ENCODE measurements at regions not wholly inside any gene's neighbourhood (a gene's known extent, or its start where the extent isn't known, plus 50 kb on each side); places are given as distances from the start of the nearest gene placed in this dataset.
"Not testable (repeated sequence)": the region's sequence is repeated elsewhere in the genome, so short reads cannot be mapped to it uniquely, and the experiment has no call there.

GRCh38 chr11:33976495-33977199 is 74.9 kb upstream of the CAPRIN1 start:
- no peak for DNase-seq (ENCODE audit: low spot score)
- intact Hi-C loops (cut with DNase I): no loop called here

GRCh38 chr11:33974804-33975203 is 76.7 kb upstream of the CAPRIN1 start:
- intact Hi-C loops (cut with DNase I): no loop called here
- no peak for DNase-seq (ENCODE audit: low spot score)

DNA sequence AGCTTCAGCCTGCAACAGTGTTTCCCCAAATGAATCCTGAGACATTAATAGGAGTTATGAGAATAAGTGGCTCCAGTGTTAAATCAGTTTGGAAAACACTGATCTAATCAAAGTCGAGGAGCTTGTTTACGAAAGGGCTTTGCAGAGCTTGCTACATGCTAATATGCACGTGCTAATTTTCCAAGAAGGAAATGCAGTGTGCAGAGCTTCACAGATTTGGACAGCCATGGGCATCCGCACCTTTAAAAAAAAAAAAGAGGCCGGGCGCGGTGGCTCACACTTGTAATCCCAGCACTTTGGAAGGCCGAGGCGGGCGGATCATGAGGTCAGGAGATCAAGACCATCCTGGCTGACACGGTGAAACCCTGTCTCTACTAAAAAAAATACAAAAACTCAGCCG is 79.7 kb upstream of the LMO2 start:
- intact Hi-C loops (cut with DNase I): loop anchor here (1.0 kb wide), 1 partner anchor 114 kb away; no protein-coding TSS in a partner anchor
- DNase-seq (ENCODE audit: low spot score): not testable (repeated sequence)

GRCh38 chr11:33970984-33971466 is 79.1 kb upstream of the LMO2 start:
- DNase-seq (ENCODE audit: low spot score): no peak

GRCh38 chr11:33967451-33967850 is 75.6 kb upstream of the LMO2 start:
- DNase-seq (ENCODE audit: low spot score): no peak
- intact Hi-C loops (cut with DNase I): no loop called here

More at GRCh38 chr11:33970984-33971466, 79.1 kb upstream of the LMO2 start:
- intact Hi-C loops (cut with DNase I): loop anchor here (1.0 kb wide), 1 partner anchor 114 kb away; no protein-coding TSS in a partner anchor

DNA sequence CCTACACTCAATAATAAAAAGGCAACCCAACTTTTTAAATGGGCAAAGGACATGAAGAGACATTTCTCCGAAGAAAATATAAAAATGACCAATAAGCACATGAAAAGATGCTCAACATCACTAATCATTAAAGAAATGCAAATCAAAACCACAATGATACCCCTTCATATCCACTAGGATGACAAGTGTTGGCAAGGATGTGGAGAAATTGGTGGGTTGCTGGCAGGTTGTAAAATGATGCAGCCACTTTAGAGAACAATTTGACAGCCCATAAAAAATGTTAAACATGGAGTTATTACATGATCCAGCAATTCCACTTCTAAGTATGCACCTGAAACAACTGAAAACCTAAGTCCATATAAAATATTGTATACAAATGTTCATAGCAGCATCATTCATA is 73.2 kb upstream of the LMO2 start:
- DNase-seq (ENCODE audit: low spot score): no peak
- intact Hi-C loops (cut with DNase I): no loop called here

DNA sequence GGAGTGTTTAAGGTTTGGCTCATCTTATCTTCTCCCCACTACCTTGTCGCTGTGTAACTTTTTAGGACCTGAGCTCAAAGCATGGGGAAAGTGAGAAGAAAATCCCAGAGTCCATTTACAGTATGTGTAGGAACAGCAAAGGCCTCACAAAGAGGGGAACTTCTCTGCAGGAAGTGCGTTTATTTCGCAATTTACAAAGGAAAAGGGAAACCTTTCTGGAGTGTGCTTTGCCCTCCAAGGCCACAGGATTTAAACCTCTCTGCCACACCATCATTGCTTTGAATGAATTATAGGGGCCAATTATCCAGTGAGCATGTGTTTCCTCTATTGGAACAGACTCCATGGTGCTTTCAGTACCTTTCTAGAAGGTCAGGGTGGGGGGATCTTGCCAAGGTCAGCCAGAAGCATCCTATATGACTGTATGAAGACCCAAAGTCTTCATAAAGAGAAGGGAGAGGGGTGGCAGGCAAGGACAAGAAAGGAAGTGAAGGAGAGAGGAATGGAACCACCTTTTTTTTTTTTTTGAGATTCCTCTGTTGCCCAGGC is 68.1 kb upstream of the LMO2 start:
- intact Hi-C loops (cut with DNase I): no loop called here
- no peak for DNase-seq (ENCODE audit: low spot score)

GRCh38 chr11:33957304-33957917 is 65.5 kb upstream of the LMO2 start:
- intact Hi-C loops (cut with DNase I): no loop called here

DNA sequence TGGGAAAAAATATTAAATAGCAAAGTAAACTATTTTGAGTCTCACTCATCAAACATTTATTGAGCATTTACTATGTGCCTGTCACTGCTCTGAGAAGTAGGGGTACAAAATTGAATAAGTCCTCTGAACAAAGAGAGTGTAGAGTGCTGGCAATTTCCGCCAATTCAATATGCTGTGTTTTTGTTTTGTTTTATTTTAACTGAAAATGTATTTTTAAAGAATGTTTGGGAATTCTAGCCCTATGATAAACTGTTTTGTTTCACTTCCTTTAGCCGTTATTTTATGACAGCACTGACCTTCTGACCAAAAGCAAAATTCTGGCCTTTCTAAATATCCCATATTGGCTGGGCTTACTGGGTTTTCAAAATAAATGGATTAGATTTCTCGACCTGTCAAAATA is 64.7 kb upstream of the LMO2 start:
- intact Hi-C loops (cut with DNase I): no loop called here
- DNase-seq (ENCODE audit: low spot score): no peak

More at GRCh38 chr11:33957304-33957917, 65.5 kb upstream of the LMO2 start:
- DNase-seq (ENCODE audit: low spot score): no peak

- DNase-seq (ENCODE audit: low spot score): no peak
- intact Hi-C loops (cut with DNase I): no loop called here
Observed at GRCh38 chr11:33953289-33953688, 61.4 kb upstream of the LMO2 start.

DNA sequence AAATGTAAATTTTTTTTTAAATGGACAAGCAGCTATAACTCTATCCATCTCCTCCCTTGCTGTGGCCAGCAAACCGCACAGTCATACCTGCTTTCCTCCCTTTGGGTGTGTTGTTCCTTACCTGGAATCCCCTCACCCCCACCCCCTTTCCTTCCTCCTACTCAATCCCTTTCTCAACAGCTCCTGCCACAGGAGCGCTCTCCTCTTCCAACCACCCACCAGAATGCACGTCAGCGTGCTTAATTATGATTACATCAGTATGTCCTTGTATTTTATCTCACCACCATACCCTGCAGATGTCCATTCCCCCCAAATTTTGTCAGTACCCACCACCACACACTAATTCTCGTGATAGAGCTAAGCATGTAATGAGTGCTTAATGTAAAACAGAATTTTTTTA is 60.9 kb upstream of the LMO2 start:
- intact Hi-C loops (cut with DNase I): no loop called here
- no peak for DNase-seq (ENCODE audit: low spot score)

DNA sequence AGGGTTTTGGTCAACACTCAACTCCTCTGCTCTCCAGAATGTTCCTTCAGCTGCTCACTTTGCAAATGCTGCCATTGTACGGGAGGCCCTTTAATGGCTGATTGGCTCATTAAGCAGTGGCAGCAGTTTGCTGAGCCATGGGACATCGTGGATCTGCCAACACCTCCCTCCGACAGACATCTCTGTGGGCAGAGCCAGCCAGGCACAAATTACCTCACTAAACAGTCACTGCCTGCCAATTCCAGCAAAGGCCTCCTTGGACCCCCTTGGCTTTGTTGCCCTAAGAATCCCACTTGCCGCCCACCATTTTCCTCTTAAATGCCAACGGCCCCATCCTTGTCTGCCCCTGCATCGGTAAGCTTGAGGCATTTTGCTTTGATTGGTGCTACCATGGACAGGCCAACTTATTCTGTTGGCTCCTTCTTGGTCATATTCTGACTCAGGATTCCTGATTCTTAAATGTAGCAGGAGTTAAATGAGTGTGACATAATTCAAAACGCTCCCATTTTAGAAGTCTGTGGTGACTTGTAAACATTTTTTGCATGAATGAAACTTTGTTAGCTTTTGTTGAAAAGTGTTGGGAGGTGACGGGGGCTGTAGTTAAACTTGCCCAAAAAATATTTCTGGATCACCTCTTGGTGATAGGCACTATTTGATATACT is 57.5 kb upstream of the LMO2 start:
- intact Hi-C loops (cut with DNase I): no loop called here
- no peak for DNase-seq (ENCODE audit: low spot score)

DNA sequence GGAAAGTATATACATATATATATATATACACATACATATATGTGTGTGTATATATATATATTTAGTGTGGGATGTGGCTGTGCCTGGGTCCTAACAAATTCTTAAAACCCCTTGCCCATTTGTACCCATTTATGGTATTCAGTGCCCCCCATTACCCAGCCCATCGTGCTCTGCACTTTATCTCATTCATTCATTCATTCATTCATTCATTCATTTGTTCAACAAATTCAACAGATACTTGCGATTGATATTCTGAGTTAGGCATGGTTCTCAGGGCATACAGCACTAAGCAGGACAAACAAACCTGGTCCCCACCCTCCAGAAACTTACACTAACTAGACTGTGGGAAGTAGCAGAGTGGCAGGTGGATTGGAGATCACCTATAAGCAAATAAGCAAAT is 56.6 kb upstream of the LMO2 start:
- intact Hi-C loops (cut with DNase I): no loop called here
- no peak for DNase-seq (ENCODE audit: low spot score)

GRCh38 chr11:33947918-33948317 is 56.0 kb upstream of the LMO2 start:
- intact Hi-C loops (cut with DNase I); DNase-seq (ENCODE audit: low spot score): not testable (repeated sequence)

GRCh38 chr11:33946930-33947329 is 55.1 kb upstream of the LMO2 start:
- intact Hi-C loops (cut with DNase I): no loop called here
- no peak for DNase-seq (ENCODE audit: low spot score)

GRCh38 chr11:33945481-33946268 is 53.8 kb upstream of the LMO2 start:
- intact Hi-C loops (cut with DNase I): no loop called here
- no peak for DNase-seq (ENCODE audit: low spot score)

- intact Hi-C loops (cut with DNase I): no loop called here
- DNase-seq (ENCODE audit: low spot score): no peak
Observed at GRCh38 chr11:33944693-33945424, 53.0 kb upstream of the LMO2 start.

DNA sequence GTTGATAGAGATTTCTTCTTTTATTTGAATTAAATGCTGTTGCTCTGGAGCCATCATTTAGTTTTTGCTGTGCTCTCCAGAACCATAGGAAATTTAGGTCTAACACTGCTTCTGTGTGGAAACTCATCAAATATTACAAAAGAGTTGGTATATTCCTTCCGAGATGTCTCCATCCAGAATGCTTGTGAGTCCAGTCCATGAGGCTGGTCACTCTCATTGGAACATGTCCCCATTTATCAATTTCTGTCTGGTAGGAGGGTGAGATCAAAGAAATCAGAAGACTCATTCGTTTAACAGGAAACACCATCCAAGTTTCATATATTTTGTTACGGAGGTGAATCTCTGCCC is 52.4 kb upstream of the LMO2 start:
- no peak for DNase-seq (ENCODE audit: low spot score)
- intact Hi-C loops (cut with DNase I): no loop called here

DNA sequence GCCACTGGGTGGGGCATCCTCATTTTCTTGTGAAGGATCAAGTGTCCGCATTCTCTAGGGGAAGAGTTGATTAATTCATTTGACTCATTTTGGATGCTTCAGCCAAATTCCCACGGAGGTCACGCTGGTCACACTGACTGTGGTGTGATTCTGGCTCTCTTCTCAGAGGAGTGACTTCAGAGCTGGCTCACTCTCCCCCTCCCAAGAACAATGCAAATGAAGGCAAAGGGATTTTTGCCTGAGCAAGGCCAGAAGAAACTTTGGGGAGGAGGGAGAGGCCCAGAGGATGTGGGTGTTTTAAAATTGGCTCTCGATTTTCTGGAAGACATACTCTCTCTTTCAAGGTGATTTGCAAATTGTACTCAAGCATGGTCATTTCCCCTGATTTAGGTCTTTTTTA is 51.1 kb upstream of the LMO2 start:
- intact Hi-C loops (cut with DNase I): loop anchor here (2.0 kb wide), 1 partner anchor 74 kb away; no protein-coding TSS in a partner anchor
- no peak for DNase-seq (ENCODE audit: low spot score)

Measured in cardiac septum (tissue), 1 donor.